ENCODE measurements at regions not wholly inside any gene's neighbourhood (a gene's known extent, or its start where the extent isn't known, plus 50 kb on each side); places are given as distances from the start of the nearest gene placed in this dataset.
A peak's percentile ranks its signal among the peaks of the same experiment; 100 is the strongest.

DNA sequence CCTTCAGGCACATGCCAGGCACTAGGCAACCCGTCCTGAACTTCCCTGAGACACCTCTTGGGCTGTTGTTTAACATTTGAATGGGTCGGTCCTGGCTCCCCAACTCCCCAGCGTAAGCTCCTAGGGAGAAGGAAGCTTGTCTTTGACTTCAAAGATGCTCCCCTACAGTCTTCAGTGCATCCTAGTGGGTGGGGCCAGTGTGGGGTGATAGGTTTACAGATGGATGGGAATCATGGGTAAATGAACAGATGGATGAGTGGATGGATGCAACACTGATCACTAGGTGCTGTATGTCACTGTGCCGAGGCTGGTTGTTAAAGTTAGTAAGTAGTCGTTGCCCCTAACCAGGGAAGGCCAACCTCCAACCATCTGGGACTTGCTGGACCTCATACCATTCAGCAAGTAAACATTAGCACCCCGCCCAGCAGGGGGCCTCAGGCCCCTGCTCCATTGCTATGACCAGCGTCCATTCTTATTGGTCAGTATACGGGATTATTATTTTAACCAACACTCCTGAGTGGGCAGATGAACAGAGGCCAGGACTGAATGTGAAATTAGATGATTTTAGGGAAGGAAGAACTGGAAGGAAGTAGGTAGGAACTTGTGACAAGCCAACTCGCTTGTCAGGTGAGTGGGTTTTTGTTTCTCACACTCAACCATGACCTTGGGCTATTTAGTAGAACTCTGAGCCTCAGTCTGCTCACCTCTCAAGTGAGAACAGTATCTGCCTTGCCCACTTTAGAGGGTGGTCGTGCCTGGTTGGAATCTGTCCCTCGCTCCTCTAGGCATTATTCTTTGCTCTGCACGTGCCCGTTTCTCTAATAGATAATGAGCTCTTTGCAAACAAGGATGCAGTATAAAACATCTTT, 82.9 kb upstream of the FOXP4 start:
- Histone ChIP-seq H3K9me3 (ENCODE audit: control insufficient read depth in 4 of 4, insufficient read depth in 3 of 4, low read length in 3 of 4) (no peaks in the 10 kb centered on the region), H3K4me3 (no peak overlapping the region), H3K27me3 (ENCODE audit: control insufficient read depth in 3 of 3, insufficient read depth in 3 of 3, low read length in 2 of 3) (no peaks in the 10 kb centered on the region), H3K27ac (ENCODE audit: low read depth in 1 of 2, low read length in 1 of 2) (no peak overlapping the region), H3K36me3 (ENCODE audit: control insufficient read depth in 4 of 4, insufficient read depth in 4 of 4, low read length in 4 of 4) (no peaks in the 10 kb centered on the region), H3K9ac (ENCODE audit: insufficient read depth in 1 of 2, low read length in 2 of 2) (no peak overlapping the region), H3K4me1 (ENCODE audit: control insufficient read depth in 5 of 5, insufficient read depth in 5 of 5, low read length in 5 of 5) (peaks cover 0 to 4% (median 0%) of the 10 kb centered on the region in 5 donors)
- ATAC-seq (ENCODE audit: insufficient read depth, low FRiP score) (peak; percentile 85), DNase-seq (peak; percentile 75 to 83 (median 76))
- TF ChIP-seq, protein P1, sequence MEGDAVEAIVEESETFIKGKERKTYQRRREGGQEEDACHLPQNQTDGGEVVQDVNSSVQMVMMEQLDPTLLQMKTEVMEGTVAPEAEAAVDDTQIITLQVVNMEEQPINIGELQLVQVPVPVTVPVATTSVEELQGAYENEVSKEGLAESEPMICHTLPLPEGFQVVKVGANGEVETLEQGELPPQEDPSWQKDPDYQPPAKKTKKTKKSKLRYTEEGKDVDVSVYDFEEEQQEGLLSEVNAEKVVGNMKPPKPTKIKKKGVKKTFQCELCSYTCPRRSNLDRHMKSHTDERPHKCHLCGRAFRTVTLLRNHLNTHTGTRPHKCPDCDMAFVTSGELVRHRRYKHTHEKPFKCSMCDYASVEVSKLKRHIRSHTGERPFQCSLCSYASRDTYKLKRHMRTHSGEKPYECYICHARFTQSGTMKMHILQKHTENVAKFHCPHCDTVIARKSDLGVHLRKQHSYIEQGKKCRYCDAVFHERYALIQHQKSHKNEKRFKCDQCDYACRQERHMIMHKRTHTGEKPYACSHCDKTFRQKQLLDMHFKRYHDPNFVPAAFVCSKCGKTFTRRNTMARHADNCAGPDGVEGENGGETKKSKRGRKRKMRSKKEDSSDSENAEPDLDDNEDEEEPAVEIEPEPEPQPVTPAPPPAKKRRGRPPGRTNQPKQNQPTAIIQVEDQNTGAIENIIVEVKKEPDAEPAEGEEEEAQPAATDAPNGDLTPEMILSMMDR (IDR thresholded peaks at IDR 0.05; ENCODE audit: control extremely low read depth, extremely low read depth) = peak; percentile 56
- WGBS, 2 donors = 42 to 51% methylated on average over 13 of the region's 13 CpGs

DNA sequence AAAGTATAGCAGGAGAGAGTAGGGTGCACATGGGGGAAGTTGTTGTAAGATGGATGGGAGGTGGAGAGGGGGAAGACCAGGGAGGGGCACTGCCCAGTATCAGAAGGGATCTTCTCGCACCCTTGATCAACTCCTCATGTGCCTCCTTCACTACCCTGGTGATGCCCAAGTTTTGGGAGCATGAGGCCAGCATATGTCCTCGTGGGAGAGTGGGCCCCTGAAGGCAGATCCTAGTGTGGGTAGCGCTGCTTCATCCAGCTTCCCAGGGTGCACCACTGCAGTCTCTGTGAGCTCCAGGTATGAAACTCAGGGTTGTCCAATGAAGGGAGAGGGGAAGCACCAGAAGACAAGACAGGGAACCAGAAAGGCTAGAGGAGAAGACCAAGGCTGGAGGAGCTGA, 82.2 kb upstream of the FOXP4 start:
- H3K27ac ChIP-seq (ENCODE audit: low read depth in 1 of 2, low read length in 1 of 2) = no peak overlapping the region
- H3K9ac ChIP-seq (ENCODE audit: insufficient read depth in 1 of 2, low read length in 2 of 2) = no peak overlapping the region
- no peak for DNase-seq
- WGBS, 2 donors = 92 to 94% methylated on average over 3 of the region's 3 CpGs
- H3K4me1 ChIP-seq (ENCODE audit: control insufficient read depth in 5 of 5, insufficient read depth in 5 of 5, low read length in 5 of 5) = peaks cover 0 to 10% (median 0%) of the 10 kb centered on the region in 5 donors
- TF ChIP-seq, protein P1 (IDR thresholded peaks at IDR 0.05; ENCODE audit: control extremely low read depth, extremely low read depth) = no peak
- ATAC-seq (ENCODE audit: insufficient read depth, low FRiP score) = no peak
- no peaks in the 10 kb centered on the region for H3K36me3 ChIP-seq (ENCODE audit: control insufficient read depth in 4 of 4, insufficient read depth in 4 of 4, low read length in 4 of 4)
- no peak overlapping the region for H3K4me3 ChIP-seq
- peaks cover 0 to 4% (median 3%) of the 10 kb centered on the region in 3 donors for H3K27me3 ChIP-seq (ENCODE audit: control insufficient read depth in 3 of 3, insufficient read depth in 3 of 3, low read length in 2 of 3)
- no peaks in the 10 kb centered on the region for H3K9me3 ChIP-seq (ENCODE audit: control insufficient read depth in 4 of 4, insufficient read depth in 3 of 4, low read length in 3 of 4)

DNA sequence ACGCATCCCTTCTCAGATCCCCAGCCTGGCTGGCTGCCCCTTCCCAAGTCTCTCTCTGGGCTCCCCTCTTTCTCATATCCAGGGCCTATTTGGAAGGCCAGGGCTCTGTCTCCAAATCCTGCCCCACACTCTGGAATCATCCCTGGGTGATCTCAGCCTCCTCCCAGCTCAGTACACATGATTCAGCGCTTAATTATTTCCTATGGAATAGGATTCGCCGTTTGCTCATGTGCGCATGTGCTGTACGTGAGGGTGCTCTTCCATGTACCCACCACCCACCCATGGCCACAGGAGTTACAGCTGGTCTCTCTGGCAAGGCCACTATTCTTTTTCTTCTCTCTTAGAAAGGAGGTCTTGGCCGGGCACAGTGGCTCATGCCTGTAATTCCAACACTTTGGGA, 81.7 kb upstream of the FOXP4 start:
- peaks cover 0 to 12% (median 0%) of the 10 kb centered on the region in 5 donors for H3K4me1 ChIP-seq (ENCODE audit: control insufficient read depth in 5 of 5, insufficient read depth in 5 of 5, low read length in 5 of 5)
- TF ChIP-seq, protein P1 (IDR thresholded peaks at IDR 0.05; ENCODE audit: control extremely low read depth, extremely low read depth) = no peak
- peaks cover 0 to 4% (median 3%) of the 10 kb centered on the region in 3 donors for H3K27me3 ChIP-seq (ENCODE audit: control insufficient read depth in 3 of 3, insufficient read depth in 3 of 3, low read length in 2 of 3)
- DNase-seq = no peak
- no peak overlapping the region for H3K9ac ChIP-seq (ENCODE audit: insufficient read depth in 1 of 2, low read length in 2 of 2)
- H3K4me3 ChIP-seq = no peak overlapping the region
- no peaks in the 10 kb centered on the region for H3K36me3 ChIP-seq (ENCODE audit: control insufficient read depth in 4 of 4, insufficient read depth in 4 of 4, low read length in 4 of 4)
- ATAC-seq (ENCODE audit: insufficient read depth, low FRiP score) = no peak
- WGBS, 2 donors = 92 to 96% methylated on average over 7 of the region's 7 CpGs
- no peak overlapping the region for H3K27ac ChIP-seq (ENCODE audit: low read depth in 1 of 2, low read length in 1 of 2)
- no peaks in the 10 kb centered on the region for H3K9me3 ChIP-seq (ENCODE audit: control insufficient read depth in 4 of 4, insufficient read depth in 3 of 4, low read length in 3 of 4)
